Mucosa of rectum (tissue), 2 donors: ENCODE measurements at regions not wholly inside any gene's neighbourhood (a gene's known extent, or its start where the extent isn't known, plus 50 kb on each side); places are given as distances from the start of the nearest gene placed in this dataset.

Source experiments
- H3K27ac ChIP-seq, 2 donors: one replicate each; pipeline ENCODE4 v1.7.0; 2013; ENCODE audit warnings: inconsistent platforms in 2 of 2, low read depth in 2 of 2, low read length in 2 of 2
- H3K27me3 ChIP-seq, 2 donors: one replicate each; pipeline ENCODE4 v1.7.0; 2013; ENCODE audit warnings: low read length in 2 of 2; ENCODE audit not compliant: control insufficient read depth in 2 of 2, insufficient read depth in 2 of 2
- H3K36me3 ChIP-seq, 2 donors: one replicate each; pipeline ENCODE4 v1.7.0; 2013; ENCODE audit warnings: low read length in 2 of 2; ENCODE audit not compliant: control insufficient read depth in 2 of 2, insufficient read depth in 2 of 2
- H3K4me1 ChIP-seq, 2 donors: one replicate each; pipeline ENCODE4 v1.7.0; 2013; ENCODE audit warnings: low read length in 2 of 2, mild to moderate bottlenecking in 1 of 2; ENCODE audit not compliant: control insufficient read depth in 2 of 2, insufficient read depth in 2 of 2
- H3K4me3 ChIP-seq, 2 donors: one replicate each; pipeline ENCODE4 v1.7.0; 2013; ENCODE audit warnings: low read length in 2 of 2
- H3K9ac ChIP-seq, 2 donors: one replicate each; pipeline ENCODE4 v1.7.0; 2013; ENCODE audit warnings: low read length in 2 of 2, low read depth in 1 of 2, mild to moderate bottlenecking in 1 of 2
- H3K9me3 ChIP-seq, 2 donors: one replicate each; pipeline ENCODE4 v1.7.0; 2013; ENCODE audit warnings: low read length in 2 of 2; ENCODE audit not compliant: control insufficient read depth in 2 of 2
- donor health status: healthy.
- donor health status: Normal muscosa, but diverticular disease.

DNA sequence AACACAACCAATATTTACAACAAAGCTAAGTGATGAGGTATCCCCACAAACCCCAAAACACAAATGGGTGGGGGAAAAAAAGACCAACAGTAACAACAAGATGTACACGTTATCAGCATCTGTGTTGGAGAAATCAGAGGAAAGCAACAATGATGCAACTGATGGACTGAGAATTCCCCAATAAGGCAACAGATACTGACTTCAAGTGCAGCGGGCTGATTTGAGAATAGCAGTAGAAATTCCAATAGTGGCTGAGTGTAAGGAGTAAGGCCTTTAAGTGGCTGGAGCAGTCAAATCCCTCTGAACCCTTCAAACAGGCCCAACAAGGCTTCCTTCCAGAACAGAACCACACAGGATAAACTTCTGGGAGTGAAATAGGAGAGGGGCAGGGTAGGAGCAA lies 97.6 kb downstream of the TM2D1 start:
- H3K4me1 ChIP-seq = no peaks in the 10 kb centered on the region
- H3K27me3 ChIP-seq = no peaks in the 10 kb centered on the region
- H3K36me3 ChIP-seq = no peaks in the 10 kb centered on the region
- no peak overlapping the region for H3K9ac ChIP-seq
- no peaks in the 10 kb centered on the region for H3K9me3 ChIP-seq
- H3K4me3 ChIP-seq = no peak overlapping the region
- H3K27ac ChIP-seq = no peak overlapping the region

- Histone ChIP-seq H3K36me3 (no peaks in the 10 kb centered on the region), H3K4me1 (no peaks in the 10 kb centered on the region), H3K27ac (no peak overlapping the region), H3K27me3 (no peaks in the 10 kb centered on the region), H3K9ac (no peak overlapping the region), H3K9me3 (no peaks in the 10 kb centered on the region), H3K4me3 (no peak overlapping the region)
Observed at GRCh38 chr1:61626816-61627215, 98.1 kb downstream of the TM2D1 start.

DNA sequence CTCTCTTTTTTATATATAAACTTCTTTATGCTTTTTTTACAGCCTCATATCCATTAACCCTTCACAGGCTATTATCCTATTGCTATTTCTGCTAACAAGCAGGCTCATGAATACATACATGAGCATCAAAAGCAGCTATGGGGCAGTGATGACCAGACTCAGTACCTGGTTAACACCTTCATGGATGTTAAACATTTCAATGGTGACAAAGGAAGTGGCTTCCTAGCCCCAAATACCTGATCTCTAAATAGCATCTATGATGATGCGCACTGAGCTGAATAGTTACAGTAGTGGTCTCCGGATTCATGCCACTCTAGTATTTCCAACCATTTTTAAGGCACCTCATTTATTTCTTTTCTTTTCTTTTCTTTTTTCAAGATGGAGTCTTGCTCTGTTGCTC lies 101.1 kb downstream of the TM2D1 start:
- Histone ChIP-seq H3K4me3 (no peak overlapping the region), H3K27ac (no peak overlapping the region), H3K4me1 (no peaks in the 10 kb centered on the region), H3K9me3 (no peaks in the 10 kb centered on the region), H3K9ac (no peak overlapping the region), H3K27me3 (no peaks in the 10 kb centered on the region), H3K36me3 (no peaks in the 10 kb centered on the region)

GRCh38 chr1:61620536-61620935 lies 104.4 kb downstream of the TM2D1 start:
- Histone ChIP-seq H3K9ac (no peak overlapping the region), H3K36me3 (no peaks in the 10 kb centered on the region), H3K27me3 (no peaks in the 10 kb centered on the region), H3K27ac (no peak overlapping the region), H3K9me3 (no peaks in the 10 kb centered on the region), H3K4me3 (no peak overlapping the region), H3K4me1 (no peaks in the 10 kb centered on the region)

DNA sequence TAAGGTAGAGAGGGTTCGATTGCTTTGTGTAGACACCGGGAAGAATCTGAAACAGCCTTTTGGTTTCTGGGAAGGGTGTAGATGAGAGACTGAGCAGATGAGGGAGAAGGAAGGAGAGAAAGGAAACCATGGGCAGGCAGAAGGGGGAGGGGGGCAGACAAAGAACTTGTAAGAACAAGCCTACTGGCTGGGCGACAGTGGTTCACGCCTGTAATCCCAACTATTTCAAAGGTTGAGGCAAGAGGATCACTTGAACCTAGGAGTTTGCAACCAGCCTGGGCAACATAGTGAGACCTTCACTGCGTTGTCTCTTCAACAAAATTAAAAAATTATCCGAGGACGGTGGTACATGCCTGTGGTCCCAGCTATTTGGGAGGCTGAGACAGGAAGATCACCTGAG lies 106.2 kb downstream of the TM2D1 start:
- no peaks in the 10 kb centered on the region for H3K9me3 ChIP-seq
- no peaks in the 10 kb centered on the region for H3K4me1 ChIP-seq
- no peaks in the 10 kb centered on the region for H3K27me3 ChIP-seq
- H3K36me3 ChIP-seq = no peaks in the 10 kb centered on the region
- H3K27ac ChIP-seq = no peak overlapping the region
- H3K9ac ChIP-seq = no peak overlapping the region
- H3K4me3 ChIP-seq = no peak overlapping the region

- Histone ChIP-seq H3K27ac (no peak overlapping the region), H3K4me3 (no peak overlapping the region), H3K4me1 (no peaks in the 10 kb centered on the region), H3K9ac (no peak overlapping the region), H3K27me3 (no peaks in the 10 kb centered on the region), H3K9me3 (no peaks in the 10 kb centered on the region), H3K36me3 (no peaks in the 10 kb centered on the region)
Observed at GRCh38 chr1:61618193-61618592, 106.7 kb downstream of the TM2D1 start.

- no peak overlapping the region for H3K4me3 ChIP-seq
- no peak overlapping the region for H3K27ac ChIP-seq
Observed at GRCh38 chr1:61616830-61617229, 108.1 kb downstream of the TM2D1 start.

DNA sequence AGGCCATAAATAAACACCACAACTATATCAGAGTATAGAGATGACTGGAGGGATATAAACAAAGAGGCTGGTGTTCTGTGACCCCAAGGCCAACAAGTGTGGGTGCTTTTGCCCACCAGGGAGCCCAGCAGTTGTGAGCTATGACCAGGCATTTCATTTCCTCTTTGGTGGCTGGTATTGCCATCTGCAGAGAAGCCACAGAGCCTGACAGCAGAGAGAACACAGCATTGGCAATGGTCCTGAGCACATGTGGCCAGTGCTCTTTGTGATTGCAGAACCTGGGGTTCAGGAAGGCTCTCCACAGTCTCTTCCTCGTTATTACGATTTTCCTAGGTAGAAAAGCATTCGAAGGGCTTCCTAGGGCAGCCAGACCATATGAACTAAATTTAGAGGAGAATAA lies 112.3 kb downstream of the TM2D1 start:
- Histone ChIP-seq H3K9ac (no peak overlapping the region), H3K9me3 (no peaks in the 10 kb centered on the region), H3K27ac (no peak overlapping the region), H3K36me3 (no peaks in the 10 kb centered on the region), H3K4me3 (no peak overlapping the region), H3K4me1 (no peaks in the 10 kb centered on the region), H3K27me3 (no peaks in the 10 kb centered on the region)

More at GRCh38 chr1:61616830-61617229, 108.1 kb downstream of the TM2D1 start:
- Histone ChIP-seq H3K4me1 (no peaks in the 10 kb centered on the region), H3K9ac (no peak overlapping the region), H3K9me3 (no peaks in the 10 kb centered on the region), H3K36me3 (no peaks in the 10 kb centered on the region), H3K27me3 (no peaks in the 10 kb centered on the region)

DNA sequence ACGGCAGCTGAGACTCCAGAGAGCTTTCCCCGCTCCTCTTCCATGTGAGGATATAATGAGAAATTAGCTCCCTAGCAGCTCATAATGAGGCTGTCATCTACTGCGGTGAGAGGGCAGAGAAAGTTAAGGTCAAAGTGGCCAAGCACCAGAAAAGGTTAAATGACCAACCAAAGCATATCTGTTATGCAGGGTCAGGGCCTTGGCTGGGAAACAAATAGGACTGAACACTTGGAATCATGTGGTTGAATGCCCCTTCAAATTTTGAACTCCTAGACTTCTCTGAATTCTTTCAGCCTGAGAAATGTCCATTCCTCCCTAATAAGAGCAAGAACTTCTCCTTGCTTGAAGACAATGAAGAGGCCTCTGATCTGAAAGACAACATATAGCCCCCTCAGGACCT lies 115.9 kb downstream of the TM2D1 start:
- Histone ChIP-seq H3K9me3 (no peaks in the 10 kb centered on the region), H3K4me3 (no peak overlapping the region), H3K27ac (no peak overlapping the region), H3K27me3 (no peaks in the 10 kb centered on the region), H3K4me1 (no peaks in the 10 kb centered on the region), H3K9ac (no peak overlapping the region), H3K36me3 (no peaks in the 10 kb centered on the region)

- Histone ChIP-seq H3K27me3 (no peaks in the 10 kb centered on the region), H3K4me3 (no peak overlapping the region), H3K36me3 (no peaks in the 10 kb centered on the region), H3K9ac (no peak overlapping the region), H3K27ac (peak overlapping the region; percentile 10 to 63), H3K4me1 (no peaks in the 10 kb centered on the region), H3K9me3 (no peaks in the 10 kb centered on the region)
Observed at GRCh38 chr1:61607448-61607847, 117.5 kb downstream of the TM2D1 start.
